NCI-H2196 (cell line): ENCODE measurements at regions not wholly inside any gene's neighbourhood (a gene's known extent, or its start where the extent isn't known, plus 50 kb on each side); places are given as distances from the start of the nearest gene placed in this dataset.
"Not testable (repeated sequence)": the region's sequence is repeated elsewhere in the genome, so short reads cannot be mapped to it uniquely, and the experiment has no call there.

ENCODE experiments used
- DNase-seq: peaks from one replicate; lab custom pipeline; 2025; ENCODE audit not compliant: unreplicated experiment; lab: John Stamatoyannopoulos, UW

DNA sequence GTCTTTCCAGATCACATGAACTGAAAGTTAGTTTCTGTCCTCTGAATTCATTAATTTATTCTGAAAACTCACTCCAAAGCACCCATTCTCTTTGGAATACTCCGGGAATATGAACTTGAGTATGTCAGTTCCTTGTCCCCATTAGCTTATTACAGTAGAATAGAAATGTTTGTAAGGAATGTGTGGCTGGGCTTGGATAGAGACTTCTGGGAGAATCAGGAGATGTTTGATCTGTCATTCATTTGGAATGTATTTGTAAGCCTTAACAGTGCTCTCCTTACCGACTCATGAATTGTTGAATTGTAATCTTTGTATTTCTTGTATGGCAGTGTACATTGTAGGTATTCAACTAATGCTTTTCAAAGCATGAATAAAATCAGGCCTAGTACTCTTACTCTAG is 548.4 kb downstream of the LRRC70 start:
- DNase-seq, result no peak

DNA sequence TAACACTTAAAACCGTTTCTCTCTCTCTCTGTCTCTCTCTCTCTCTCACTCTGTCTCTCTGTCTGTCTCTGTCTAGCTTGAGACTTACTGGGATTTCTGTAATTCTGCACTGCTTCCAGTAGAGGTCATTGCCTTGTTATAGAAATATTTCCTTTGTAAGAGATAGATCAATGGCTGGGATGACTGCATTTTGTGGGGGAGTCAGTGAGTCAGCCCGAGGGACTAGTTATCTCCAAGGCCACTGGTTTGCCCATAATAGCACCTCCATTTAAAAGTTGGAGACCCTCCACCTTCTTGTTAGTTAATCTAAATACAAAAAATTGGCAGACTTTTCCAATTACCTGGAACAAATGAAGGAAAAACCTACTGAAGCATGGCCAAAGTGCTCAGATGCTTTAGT is 547.2 kb downstream of the LRRC70 start:
- no peak for DNase-seq

DNA sequence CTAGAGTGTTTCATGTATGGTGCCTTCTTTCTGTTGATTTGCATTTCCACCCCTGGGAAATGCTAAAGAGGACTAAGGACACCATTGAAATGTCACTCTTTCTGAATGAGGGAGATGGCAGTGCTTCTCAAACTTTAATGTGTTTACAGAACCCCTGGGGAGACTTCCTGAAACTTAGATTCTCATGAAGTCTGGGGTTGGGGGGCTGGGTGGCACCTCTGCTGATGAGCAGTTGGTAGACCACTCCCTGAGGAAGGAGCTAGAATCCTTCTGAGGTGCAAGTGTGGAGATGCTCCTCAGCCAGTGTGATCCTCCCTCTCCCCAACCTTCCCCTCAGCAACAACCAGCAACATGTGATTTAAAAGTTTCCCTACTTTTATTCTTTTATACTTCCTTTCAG is 546.8 kb downstream of the LRRC70 start:
- DNase-seq, result no peak

DNA sequence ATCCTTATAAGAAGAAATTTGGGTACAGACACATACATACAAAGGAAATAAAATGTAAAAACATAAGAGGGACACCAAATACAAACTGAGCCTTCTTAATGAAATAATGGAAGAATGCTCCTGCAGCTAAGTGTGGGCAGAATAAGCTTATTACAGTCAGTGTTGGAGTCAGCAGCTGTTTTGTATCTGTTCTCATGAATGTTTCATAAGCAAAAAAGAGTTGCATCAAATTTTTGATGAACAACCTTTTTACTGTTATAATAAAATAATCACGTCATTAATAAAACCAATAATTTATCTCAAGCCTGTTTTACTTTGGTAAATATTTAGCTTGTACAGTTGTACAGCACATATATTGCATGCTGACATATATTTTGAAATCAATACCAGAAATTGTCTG is 545.6 kb downstream of the LRRC70 start:
- DNase-seq, result no peak

DNA sequence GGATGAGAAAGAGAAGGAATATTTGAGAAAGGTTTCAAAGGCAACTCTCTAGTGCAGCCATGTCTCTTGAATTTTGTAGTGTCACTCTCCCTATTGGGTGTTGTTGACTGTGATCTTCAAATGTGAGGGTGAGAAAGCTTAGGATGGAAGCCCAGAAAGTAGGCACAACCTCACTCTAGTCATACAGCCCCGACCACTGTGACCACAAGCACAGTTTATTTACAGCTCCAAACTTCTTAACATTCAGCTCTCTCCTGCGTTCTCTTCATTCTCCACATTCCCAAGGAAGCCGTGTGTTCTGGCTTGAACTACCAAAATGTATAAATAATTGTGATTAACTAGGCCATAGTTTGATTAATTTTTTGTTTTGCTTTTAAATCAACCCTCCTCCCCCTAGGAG is 542.9 kb downstream of the LRRC70 start:
- DNase-seq, result no peak

DNA sequence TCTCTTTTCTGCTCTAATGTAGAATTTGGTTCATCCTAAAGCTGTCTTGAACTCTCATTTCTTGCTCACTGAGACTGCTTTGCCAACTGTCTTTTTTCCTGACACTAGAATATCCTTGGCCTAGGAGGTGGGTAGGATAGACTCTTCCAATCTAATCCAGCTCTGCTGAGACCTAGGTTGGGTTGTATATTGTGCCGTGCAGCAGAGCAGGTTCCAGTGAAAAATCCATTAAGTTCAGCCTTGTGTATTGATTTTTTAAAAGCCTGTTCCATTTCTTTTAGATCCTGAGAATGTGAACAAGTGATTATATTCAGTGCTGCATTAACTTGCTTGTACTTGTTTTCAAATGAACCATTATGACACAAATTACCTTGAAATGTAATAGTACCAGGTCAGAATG is 539.6 kb downstream of the LRRC70 start:
- no peak for DNase-seq

DNA sequence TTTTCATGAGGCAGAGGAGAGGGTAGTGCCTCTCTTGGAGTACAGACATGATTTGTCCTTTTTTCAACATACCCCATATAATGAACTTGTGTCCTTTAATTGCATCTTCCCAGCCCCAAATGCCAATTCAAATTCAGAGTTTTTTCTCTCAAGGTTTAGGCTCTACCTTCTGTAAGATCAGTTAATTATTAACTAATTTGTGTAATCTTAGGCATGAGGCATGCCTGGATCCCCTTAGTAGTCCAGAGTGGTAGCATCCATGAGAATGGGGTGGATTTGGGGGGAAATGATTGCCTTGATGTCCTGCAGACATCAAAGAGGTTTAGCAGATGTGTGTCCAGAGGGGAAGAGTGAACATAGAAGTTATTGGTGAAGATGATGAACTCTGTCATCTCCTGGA is 533.3 kb downstream of the LRRC70 start:
- DNase-seq, result no peak

DNA sequence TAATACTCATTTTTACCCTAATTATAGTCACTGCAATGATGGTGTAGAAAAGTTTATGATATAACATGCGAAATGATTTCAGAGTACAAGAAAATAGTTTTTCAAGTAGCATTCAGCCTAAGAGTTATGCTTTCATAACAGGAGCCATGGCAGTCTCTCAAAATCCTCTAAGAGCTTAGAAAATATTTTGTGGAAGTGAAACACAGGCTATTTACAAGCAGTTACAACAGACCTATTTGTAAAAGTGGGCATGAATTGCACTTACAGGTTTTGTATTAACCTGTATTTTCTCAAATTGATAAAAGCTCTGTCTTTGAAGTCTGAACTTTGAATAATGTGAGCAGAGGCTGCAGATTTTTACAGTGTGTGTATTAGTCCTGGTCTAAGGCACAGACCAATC is 523.3 kb downstream of the LRRC70 start:
- DNase-seq, result no peak

DNA sequence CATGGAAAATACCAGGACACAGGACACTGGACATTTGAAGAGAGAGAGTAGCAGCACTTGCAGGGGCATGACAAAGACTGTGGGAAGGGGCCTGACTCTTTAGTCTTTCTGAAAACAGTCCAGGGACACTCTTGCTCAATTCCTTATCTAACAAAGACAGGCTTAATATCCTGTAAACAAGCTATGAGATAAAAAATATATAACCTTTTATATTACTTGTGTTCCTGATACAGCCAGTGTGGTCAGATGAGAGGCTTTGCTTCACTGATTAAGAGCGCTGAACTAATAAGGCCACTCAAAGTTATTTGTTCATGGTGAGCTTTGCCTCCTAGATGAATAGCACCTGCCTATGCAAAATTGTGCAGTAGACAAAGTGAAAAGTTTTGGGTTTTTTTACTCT is 518.7 kb downstream of the LRRC70 start:
- no peak for DNase-seq

DNA sequence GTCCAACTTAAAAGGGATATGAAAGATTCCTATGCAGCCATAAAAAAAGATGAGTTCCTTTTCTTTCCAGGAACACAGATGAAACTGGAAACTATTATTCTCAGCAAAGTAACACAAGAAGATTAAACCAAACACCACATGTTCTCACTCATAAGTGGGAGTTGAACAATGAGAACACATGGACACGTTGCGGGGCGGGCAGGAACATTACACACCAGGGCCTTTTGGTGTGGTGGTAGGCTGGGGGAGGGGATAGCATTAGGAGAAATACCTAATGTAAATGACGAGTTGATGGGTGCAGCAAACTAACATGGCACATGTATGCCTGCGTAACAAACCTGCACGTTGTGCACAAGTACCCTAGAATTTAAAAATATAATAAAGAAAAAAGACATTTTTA is 516.1 kb downstream of the LRRC70 start:
- DNase-seq, result no peak

DNA sequence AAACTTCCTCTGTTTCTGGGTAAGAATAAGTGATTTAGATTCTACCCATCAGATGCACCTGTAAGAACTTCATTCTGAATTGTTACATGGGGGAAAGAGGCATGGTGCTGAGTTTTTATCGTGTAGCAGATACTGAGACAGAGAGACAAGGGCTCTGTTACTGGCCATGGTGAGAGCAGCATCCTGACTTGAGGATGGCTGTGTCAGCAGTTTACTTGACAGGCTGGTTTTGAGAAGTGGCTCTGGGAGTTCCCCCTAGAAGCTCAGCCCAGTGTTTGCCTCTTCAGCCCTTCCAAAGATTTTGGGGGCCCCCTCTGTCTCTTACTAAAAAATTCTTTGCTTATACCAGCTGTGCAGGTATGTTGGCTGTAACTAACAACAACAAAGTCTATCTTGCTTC is 510.5 kb downstream of the LRRC70 start:
- DNase-seq, result no peak

DNA sequence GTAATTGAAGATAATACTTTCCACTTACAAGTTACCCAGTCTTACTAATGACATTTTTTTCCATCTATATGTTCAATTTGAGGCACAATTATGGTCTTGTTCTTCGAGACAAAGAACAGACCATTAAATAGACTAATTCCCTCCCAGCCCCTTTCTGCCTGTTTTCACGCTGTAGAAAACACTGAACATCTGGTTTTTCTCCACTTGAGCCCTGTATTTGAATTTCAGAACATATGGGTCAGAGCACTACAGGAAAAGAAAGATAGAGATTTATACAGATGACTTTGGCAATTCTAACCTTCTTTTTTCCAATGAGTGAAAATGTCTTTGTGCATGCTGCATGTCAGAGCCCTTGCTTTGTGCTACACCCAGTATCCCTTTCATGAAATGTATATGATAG is 506.9 kb downstream of the LRRC70 start:
- DNase-seq, result no peak

DNA sequence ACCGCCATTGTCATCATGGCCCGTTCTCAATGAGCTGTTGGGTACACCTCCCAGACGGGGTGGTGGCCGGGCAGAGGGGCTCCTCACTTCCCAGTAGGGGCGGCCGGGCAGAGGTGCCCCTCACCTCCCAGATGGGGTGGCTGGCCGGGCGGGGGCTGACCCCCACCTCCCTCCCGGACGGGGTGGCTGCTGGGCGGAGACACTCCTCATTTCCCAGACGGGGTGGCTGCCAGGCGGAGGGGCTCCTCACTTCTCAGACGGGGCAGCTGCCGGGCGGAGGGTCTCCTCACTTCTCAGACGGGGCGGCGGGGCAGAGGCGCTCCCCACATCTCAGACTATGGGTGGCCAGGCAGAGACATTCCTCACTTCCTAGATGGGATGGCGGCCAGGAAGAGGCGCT is 505.1 kb downstream of the LRRC70 start:
- not testable (repeated sequence) for DNase-seq

DNA sequence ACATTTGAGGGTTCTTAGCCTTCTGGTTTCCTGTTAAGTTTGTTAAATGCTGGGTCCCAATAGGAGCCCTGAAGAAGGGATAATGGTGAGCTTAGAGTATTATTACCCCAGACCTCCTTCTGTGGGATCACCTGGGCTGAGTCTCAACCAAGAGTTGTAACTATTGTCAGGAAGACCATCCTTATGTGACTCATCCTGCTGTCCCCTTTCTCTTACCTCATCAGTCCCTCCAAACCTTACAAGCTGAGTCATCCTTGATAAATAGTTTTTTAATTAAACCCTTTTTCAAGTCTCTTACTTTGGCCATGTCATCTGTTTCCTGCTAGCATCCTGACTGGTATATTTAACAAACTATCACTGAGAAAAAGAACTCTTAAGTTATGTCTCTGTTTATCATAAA is 502.8 kb downstream of the LRRC70 start:
- DNase-seq, result no peak

DNA sequence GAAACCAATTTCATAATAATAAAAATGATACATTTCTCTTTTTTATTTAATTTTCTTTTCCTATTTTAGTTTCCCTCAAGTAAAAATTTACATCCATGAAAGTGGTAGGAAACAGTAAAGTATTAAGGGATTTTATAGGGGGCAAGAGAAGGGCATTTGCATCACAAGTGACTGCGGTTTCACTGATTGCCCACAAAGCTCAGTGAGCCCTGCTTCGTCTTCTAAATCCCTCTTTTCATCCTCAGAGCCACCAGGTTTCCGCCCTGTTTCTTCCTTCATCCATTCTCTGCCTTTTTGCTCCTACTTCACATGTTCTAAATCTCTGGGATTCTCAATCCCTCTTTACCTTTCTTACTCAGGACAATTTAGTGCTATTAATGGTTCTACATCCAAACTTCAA is 491.4 kb downstream of the LRRC70 start:
- no peak for DNase-seq

DNA sequence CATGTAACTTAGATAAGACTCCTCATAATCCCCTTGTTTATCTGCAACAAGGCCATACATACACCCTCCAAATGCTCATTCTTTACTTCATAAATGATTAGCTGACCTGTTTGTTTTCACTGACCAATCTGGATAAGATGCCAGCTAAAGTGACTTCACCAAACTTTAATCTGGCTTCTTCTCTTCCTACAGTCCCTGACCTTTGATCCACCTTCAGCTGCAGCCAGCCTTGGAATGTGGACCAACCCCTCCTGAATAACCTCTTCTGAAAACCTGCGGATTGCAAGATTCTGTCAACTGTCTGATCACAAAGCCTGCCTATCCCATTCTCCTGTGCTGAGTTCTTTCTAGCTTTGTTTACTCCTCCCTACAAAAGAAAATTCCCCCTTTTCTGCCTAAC is 476.8 kb downstream of the LRRC70 start:
- DNase-seq, result no peak

DNA sequence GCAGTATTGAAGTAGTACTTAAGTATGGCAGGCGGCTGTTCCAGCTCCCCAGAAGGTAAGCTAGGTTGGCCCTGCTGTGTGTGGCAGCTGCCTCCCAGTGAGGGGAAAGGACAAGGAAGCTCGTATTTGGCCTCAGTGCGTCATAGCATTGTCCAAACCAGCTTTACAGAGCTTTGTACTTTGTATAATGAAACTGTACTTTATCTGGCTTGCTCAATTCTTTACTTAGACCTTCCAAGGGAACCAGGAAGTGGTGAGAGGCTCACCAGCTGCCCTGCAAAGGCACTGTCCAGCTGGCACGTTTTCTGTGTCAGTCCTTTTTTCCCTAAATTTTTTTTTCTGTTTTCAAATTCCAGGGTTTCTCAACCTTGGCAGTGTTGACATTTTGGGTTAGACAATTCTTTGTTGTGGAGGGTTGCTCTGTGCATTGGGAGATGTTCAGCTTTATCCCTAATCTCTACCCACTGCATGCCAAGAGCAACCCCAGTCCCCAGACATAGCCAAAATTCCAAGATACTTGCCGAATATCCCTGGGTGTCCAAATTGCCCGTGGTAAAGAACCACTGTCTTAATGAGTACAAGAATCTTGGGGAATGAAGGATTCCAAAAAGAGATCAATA is 474.5 kb downstream of the LRRC70 start:
- DNase-seq, result no peak

DNA sequence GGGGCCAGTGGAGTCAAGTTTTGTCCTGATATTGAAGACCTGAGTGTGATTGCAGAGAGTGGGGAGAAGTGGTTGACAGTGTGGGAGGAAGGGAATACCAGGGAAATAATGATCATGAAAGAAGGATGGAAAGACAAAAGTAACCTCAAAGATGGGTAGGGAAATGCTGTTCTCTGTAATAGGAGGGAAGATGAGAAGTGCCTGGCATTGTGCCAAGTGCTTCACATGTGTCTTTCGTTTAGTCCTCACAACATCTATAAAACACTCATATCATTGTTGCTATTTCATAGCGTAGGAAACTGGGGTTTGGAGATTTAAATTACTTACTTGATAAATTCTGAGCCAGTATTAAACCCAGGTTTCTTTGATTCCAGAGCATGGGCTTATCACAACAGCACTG is 472.3 kb downstream of the LRRC70 start:
- DNase-seq, result no peak

DNA sequence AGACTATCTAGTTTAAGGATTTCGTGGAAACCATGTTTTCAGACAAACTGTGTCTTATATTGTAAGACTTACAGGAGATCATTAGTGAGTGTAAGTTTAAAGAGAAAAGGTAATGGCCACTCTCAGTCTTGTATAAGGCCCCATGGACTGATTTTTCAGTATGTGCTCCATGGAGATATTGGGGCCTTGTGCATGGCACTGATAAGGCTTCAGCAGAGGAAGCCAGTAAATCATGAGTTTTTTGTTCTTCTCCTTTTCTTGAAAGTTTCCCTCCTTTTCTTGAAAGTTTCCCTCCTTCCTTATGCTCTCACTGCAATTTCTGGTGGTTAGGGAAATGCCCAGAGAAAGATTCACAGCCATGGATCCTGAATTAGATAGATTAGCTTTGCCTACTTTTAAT is 471.3 kb downstream of the LRRC70 start:
- no peak for DNase-seq

DNA sequence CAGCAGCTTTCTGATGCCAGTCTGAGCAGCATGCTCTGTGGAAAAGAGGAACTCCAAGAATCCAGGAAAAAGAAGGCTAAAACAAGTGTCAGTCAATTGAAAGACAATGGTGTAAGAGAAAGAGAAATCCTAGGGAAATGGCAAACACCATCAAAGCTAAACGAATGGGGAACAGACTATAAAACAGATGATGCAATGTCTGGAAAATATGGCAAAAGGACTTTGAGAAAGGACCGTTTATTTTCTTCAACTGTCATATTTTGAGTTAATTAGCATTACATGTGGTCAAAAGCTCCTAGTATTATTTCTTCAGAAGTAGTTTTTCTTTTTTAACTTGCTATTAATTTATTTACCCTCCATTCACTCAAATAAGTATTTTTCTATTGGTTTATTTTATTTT is 465.2 kb downstream of the LRRC70 start:
- DNase-seq, result no peak

DNA sequence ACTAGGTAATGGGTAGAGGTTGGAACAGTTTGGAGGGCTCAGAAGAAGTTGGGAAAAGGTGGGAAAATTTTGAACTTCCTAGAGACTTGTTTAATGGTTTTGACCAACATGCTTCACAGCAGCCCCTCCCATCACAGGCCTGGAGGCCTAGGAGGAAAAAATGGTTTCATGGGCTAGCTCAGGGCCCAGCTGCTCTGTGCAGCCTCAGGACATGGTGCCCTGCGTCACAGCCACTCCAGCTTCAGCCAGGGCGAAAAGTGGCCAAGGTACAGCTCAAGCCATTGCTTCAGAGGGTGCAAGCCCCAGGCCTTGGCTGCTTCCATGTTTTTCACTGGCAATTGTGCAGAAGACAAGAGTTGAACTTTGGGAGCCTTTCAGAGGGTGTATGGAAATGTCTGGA is 453.7 kb downstream of the LRRC70 start:
- DNase-seq, result no peak

DNA sequence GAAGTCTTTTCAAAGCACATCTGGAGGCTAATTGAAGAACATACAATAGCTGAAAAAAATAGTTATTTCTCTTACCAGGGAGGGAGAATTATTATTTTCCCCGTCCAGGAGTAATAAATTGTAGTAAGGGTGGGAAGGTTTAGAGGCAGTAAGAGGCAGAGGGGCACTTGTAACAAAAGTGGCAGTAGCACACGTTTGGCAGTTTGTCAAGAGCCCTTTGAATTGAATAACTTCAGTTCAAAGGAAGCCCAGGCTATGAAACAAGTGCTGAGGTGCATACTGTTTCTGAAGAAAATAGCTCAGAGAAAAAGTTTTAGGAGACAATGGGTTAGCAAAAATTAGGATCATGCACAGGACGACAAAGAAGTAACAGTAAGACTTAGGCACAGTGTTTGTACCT is 451.3 kb downstream of the LRRC70 start:
- DNase-seq, result no peak

DNA sequence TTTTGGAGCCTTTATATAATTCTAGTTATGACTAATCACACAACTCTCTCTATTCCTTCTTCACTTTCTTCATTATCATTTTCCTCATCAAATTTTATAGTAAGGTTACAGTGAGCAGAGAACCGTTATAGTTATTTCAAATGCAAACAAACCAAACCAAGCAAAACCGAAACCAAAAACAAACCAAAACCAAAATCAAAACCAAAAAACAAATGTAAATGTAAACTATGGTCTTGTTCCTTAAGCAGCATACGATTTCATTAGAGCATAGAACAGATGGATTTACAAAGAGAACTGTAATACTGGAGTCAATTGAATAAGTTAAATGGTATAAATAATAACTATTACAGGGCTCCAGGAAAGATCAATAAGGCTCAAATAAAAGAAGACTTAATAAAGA is 447.1 kb downstream of the LRRC70 start:
- DNase-seq, result no peak

DNA sequence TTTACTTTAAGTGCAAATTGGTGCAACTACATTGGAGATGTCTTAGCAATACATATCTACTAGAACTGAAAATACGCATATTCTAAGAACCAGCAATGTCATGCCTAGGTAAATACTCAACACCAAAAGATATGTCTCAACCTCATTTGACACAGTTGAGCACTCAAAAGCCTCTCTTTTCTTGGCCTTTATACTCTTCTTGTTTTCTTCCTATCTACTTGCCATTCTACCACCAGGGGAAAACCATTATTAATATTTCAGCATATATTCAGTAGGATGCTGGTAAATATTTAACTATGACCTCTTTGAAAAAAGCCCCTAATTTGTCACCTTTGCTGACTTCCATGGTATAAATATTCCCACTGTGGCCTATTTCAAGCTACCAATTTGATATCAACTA is 443.8 kb downstream of the LRRC70 start:
- DNase-seq, result no peak
